Panc1 (cell line): ENCODE measurements at regions not wholly inside any gene's neighbourhood (a gene's known extent, or its start where the extent isn't known, plus 50 kb on each side); places are given as distances from the start of the nearest gene placed in this dataset.

Source experiments
- POLR2AphosphoS5 ChIP-seq: IDR thresholded peaks from 2 replicates; pipeline ENCODE4 v1.6.1; 2012; ENCODE audit warnings: mild to moderate bottlenecking, low read depth, low read length, moderate library complexity
- SIN3A ChIP-seq: IDR thresholded peaks from 2 replicates; pipeline ENCODE4 v1.6.1; 2012; ENCODE audit warnings: low read depth, mild to moderate bottlenecking, low read length, moderate library complexity, borderline replicate concordance; ENCODE audit not compliant: insufficient read depth
- TF ChIP-seq, protein P1 (sequence below): fragments of 450-650 bp; IDR thresholded peaks from 2 replicates; pipeline ENCODE4 v1.5.1; 2017; ENCODE audit warnings: mild to moderate bottlenecking

DNA sequence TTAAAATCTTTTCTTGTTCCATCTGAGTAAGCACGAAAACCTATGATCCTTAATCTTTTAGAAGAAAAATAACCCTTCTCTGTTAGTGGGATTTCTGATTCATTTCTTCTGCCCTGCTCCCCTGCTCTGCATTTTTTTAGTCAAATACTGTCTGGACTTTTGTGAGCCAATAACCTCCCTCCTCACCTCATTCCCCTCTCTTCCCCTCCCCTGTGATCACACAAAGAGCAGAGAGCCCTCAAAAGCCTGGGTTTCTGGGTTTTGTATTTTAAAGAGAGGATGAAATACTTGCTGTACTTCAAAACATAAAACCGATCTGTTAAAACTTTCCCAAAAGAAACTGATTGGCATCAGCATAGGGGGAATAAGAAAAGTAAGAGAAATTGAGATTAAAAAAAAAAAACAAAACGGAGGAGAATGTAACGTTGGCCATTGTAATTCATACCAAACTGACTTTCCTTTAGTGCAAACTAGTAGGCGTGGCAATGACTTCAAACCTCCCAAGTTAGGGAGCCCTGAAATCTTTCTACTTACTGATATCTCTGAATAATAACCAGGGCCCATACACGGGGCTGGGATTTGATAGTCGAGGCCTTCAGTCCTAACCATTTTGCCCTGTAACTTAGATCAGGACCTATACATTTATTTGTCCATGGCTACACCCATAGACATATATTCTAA, 232.9 kb downstream of the TM9SF2 start:
- TF ChIP-seq, protein P1, sequence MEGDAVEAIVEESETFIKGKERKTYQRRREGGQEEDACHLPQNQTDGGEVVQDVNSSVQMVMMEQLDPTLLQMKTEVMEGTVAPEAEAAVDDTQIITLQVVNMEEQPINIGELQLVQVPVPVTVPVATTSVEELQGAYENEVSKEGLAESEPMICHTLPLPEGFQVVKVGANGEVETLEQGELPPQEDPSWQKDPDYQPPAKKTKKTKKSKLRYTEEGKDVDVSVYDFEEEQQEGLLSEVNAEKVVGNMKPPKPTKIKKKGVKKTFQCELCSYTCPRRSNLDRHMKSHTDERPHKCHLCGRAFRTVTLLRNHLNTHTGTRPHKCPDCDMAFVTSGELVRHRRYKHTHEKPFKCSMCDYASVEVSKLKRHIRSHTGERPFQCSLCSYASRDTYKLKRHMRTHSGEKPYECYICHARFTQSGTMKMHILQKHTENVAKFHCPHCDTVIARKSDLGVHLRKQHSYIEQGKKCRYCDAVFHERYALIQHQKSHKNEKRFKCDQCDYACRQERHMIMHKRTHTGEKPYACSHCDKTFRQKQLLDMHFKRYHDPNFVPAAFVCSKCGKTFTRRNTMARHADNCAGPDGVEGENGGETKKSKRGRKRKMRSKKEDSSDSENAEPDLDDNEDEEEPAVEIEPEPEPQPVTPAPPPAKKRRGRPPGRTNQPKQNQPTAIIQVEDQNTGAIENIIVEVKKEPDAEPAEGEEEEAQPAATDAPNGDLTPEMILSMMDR, result no peak
- TF ChIP-seq SIN3A (no peak), POLR2AphosphoS5 (no peak)
